Activated CD4-positive, alpha-beta memory T cell treated with anti-CD3 and anti-CD28 coated beads, Interleukin-2, amount 10 ng/mL, durations not matched to agents 7 days and 5 days (primary cell): ENCODE measurements at regions not wholly inside any gene's neighbourhood (a gene's known extent, or its start where the extent isn't known, plus 50 kb on each side); places are given as distances from the start of the nearest gene placed in this dataset.
"Not testable (repeated sequence)": the region's sequence is repeated elsewhere in the genome, so short reads cannot be mapped to it uniquely, and the experiment has no call there.

Experiments used
- CTCF ChIA-PET: fragments of 350-600 bp; sonication (Branson Sonifier 250); formaldehyde crosslinking; loops from one replicate; lab custom pipeline; 2021; ENCODE audit warnings: antibody characterized with exemption, inconsistent platforms; lab: Charles Lee
- POLR2A ChIA-PET: fragments of 350-600 bp; sonication (Branson Sonifier 250); formaldehyde crosslinking; loops from one replicate; lab custom pipeline; 2021; ENCODE audit warnings: antibody characterized with exemption; lab: Charles Lee
- DNase-seq: peaks from one replicate; pipeline ENCODE4 v3.0.0-alpha.2; 2020
- H3K27ac Mint-ChIP-seq: one replicate; pipeline ENCODE4 v1.8.0; 2021; ENCODE audit warnings: mild to moderate bottlenecking, mixed read lengths
- H3K27me3 Mint-ChIP-seq: one replicate; pipeline ENCODE4 v1.8.0; 2021; ENCODE audit warnings: mixed read lengths
- H3K36me3 Mint-ChIP-seq: one replicate; pipeline ENCODE4 v1.8.0; 2021; ENCODE audit warnings: low read depth, mixed read lengths
- H3K4me1 Mint-ChIP-seq: one replicate; pipeline ENCODE4 v1.8.0; 2021; ENCODE audit warnings: mixed read lengths
- H3K4me3 Mint-ChIP-seq: one replicate; pipeline ENCODE4 v1.8.0; 2021; ENCODE audit warnings: mild to moderate bottlenecking, mixed read lengths
- H3K9me3 Mint-ChIP-seq: one replicate; pipeline ENCODE4 v1.8.0; 2021; ENCODE audit warnings: mixed read lengths

DNA sequence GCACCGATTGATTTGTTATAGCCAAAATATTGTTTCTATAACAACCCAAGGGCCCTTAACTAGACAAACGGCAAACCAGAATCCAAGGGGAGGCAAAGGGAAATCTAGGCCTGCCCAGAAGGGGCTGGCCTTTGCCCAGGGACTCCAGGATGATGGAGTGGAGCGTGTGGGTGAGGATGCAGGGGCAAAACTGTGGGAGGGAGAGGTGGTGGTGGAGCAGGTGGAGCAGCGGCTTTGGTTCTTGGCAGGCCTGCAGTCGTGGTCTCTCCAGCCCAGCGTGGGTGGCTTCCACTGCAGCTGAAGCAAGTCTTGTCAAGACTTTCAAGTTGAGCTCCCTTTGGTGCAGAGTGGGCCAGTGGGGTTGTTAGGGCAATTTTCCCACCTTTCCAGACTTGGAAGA is 98.6 kb upstream of the TBCA start:
- CTCF ChIA-PET: no interaction called here
- Mint-ChIP-seq H3K9me3 (no peaks in the 10 kb centered on the region), H3K4me1 (peaks cover 2% of the 10 kb centered on the region), H3K4me3 (no peak overlapping the region), H3K36me3 (no peaks in the 10 kb centered on the region), H3K27me3 (no peaks in the 10 kb centered on the region), H3K27ac (no peak overlapping the region)
- no peak for DNase-seq
- POLR2A ChIA-PET: no interaction called here

DNA sequence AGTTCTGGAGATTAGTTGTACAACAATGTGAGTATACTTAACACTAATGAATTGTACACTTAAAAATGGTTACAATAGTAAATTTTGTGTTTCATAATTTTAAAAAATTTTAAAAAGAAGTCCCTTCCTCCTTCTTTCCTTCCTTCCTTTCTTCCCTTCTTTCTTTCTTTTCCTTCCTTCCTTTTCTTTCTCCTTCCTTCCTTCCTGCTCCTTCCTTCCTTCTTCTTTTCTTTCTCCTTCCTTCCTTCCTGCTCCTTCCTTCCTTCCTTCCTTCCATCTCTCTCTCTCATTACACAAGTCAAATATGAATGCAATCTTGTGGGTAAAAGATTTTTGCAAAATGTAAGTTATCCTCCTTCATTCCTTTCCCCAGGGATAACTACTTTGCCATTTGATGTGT is 97.1 kb upstream of the TBCA start:
- CTCF ChIA-PET: no interaction called here
- POLR2A ChIA-PET: no interaction called here
- Mint-ChIP-seq H3K4me3 (no peak overlapping the region), H3K27me3 (no peaks in the 10 kb centered on the region), H3K27ac (no peak overlapping the region), H3K36me3 (no peaks in the 10 kb centered on the region), H3K9me3 (no peaks in the 10 kb centered on the region), H3K4me1 (peaks cover 2% of the 10 kb centered on the region)
- DNase-seq: no peak

DNA sequence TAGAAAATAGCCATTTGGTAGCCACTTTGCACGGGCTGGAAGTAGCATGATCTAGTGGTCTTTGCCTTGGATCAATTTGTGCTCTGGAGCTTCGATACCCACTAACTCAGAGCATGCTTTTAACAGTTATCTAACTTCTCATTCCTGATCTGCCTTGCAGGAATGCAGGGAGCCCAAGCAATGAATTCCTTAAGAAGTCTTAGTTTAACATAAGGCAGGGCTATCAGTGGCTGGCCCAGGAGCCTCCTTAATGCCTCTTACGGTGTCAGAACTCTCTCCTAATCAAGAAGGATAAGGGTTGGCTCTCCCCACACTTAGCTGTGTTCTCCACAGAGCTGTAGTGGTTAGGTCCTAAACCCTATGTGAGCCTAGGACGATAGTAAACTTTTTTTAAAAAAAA is 95.8 kb upstream of the TBCA start:
- POLR2A ChIA-PET: interaction anchor here (1.4 kb wide), 1 partner anchor 11 kb away, joined by 3 read pairs; no protein-coding TSS in a partner anchor
- DNase-seq: no peak
- Mint-ChIP-seq H3K4me1 (no peaks in the 10 kb centered on the region), H3K9me3 (no peaks in the 10 kb centered on the region), H3K36me3 (no peaks in the 10 kb centered on the region), H3K27me3 (no peaks in the 10 kb centered on the region), H3K4me3 (no peak overlapping the region), H3K27ac (no peak overlapping the region)
- CTCF ChIA-PET: no interaction called here

DNA sequence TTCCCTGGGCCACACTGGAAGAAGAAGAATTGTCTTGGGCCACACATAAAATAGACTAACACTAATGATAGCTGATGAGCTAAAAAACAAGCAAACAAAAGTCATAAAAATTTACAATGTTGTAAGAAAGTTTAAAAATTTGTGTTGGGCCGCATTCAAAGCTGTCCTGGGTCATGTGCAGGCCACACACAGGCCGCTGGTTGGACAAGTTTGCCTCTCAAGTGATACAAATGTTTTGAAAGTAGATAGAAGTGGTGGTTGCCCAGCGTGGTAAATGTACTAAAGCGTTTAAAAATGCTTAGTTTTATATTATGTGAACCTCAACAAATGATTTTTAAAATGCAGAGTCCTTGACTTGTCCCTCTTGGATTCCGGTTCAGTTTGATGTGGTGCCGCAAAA is 94.9 kb upstream of the TBCA start:
- H3K27me3 Mint-ChIP-seq: peaks cover 2% of the 10 kb centered on the region
- no peaks in the 10 kb centered on the region for H3K4me1 Mint-ChIP-seq
- ChIA-PET CTCF (interaction anchor here (0.5 kb wide), 1 partner anchor 9 kb away, joined by 3 read pairs; no protein-coding TSS in a partner anchor), POLR2A (interaction anchor here (1.4 kb wide), 1 partner anchor 10 kb away, joined by 3 read pairs; no protein-coding TSS in a partner anchor)
- no peaks in the 10 kb centered on the region for H3K36me3 Mint-ChIP-seq
- H3K27ac Mint-ChIP-seq: no peak overlapping the region
- DNase-seq: no peak
- no peaks in the 10 kb centered on the region for H3K9me3 Mint-ChIP-seq
- no peak overlapping the region for H3K4me3 Mint-ChIP-seq

DNA sequence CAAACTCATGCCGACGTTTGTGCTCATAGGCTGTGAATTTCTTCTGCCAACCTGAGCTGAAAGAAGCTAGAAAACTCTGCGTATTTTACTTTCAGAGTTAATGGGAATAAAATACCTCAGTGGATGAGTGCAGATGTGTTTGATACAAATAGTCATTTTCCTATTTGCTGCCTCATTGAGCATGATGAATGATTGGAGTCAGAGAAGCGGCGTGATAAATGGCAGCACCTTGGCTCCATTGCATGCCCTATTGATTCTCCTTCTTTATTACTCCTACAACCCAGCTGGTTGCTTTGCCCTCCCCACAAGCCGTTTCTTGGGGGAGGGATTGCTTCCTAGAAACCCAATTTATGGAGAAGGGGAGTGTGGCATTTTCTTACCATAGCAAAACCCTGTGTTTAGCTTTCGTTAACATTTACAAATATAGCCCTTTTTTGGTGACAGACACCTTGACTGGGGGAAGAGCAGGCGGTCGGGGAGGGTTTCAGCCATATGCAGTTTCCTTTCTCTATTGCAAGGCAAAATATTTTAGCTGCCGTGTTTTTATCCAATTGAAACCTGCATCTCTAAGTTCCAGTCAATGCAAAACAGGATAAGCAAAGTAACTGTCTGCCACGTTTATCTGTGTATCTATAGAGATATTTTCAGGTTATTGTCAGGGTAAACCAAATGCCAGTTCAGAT is 93.1 kb upstream of the TBCA start:
- H3K27me3 Mint-ChIP-seq: peaks cover 2% of the 10 kb centered on the region
- H3K27ac Mint-ChIP-seq: no peak overlapping the region
- no peaks in the 10 kb centered on the region for H3K9me3 Mint-ChIP-seq
- CTCF ChIA-PET: interaction anchor here (0.9 to 1.2 kb wide), 2 partner anchors 13 to 17 kb away, joined by 3 read pairs; no protein-coding TSS in a partner anchor
- POLR2A ChIA-PET: interaction anchor here (0.6 kb wide), 1 partner anchor 197 kb away, joined by 3 read pairs; no protein-coding TSS in a partner anchor
- DNase-seq: no peak
- no peak overlapping the region for H3K4me3 Mint-ChIP-seq
- no peaks in the 10 kb centered on the region for H3K4me1 Mint-ChIP-seq
- no peaks in the 10 kb centered on the region for H3K36me3 Mint-ChIP-seq

DNA sequence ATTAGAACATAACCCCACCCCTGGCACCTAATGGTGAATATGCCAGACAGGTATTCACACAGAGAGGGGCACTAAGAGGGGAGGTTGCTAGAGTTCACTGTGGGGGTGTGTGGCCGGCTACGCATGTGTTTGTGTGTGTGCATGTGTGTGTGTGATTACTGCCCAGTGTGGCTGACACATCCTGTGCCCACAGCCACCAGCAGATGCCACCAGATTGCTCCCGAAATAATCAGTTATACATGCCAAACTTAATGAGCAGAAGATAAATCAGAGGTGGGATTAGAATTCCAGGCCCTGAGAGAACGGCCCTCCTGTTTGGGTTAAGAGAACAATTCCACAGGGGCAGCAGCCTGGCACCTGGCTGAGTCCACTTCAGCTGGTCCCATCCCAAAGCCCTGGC is 91.8 kb upstream of the TBCA start:
- H3K4me1 Mint-ChIP-seq: no peaks in the 10 kb centered on the region
- peaks cover 2% of the 10 kb centered on the region for H3K27me3 Mint-ChIP-seq
- H3K9me3 Mint-ChIP-seq: no peaks in the 10 kb centered on the region
- no peaks in the 10 kb centered on the region for H3K36me3 Mint-ChIP-seq
- no peak overlapping the region for H3K4me3 Mint-ChIP-seq
- ChIA-PET POLR2A (no interaction called here), CTCF (no interaction called here)
- H3K27ac Mint-ChIP-seq: no peak overlapping the region
- DNase-seq: no peak

DNA sequence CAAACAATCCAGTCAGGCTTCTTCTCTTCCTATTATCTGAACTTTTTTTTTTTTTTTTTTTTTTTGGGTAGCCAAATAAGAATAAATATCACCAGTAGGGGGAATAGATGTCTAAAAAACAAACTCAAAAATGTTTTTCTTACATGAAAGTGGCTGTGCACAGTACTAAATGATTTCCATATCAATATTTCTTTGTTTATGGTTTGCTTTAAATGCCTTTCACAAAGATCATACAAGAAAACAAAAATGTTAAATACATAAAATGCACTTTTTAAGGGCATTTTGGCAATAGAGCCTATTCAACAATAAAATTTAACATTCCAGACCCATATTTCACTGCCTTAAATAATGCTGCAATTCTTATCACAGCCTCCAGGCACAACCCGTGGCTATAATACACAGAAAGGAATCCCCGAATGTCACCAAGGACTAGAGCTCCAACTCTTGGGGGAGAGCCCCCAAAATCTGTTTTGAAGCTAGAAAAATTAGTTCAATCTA is 91.1 kb upstream of the TBCA start:
- Mint-ChIP-seq H3K4me3 (no peak overlapping the region), H3K9me3 (no peaks in the 10 kb centered on the region), H3K27ac (no peak overlapping the region), H3K4me1 (no peaks in the 10 kb centered on the region), H3K36me3 (no peaks in the 10 kb centered on the region), H3K27me3 (peaks cover 4% of the 10 kb centered on the region)
- ChIA-PET POLR2A (no interaction called here), CTCF (no interaction called here)
- no peak for DNase-seq

DNA sequence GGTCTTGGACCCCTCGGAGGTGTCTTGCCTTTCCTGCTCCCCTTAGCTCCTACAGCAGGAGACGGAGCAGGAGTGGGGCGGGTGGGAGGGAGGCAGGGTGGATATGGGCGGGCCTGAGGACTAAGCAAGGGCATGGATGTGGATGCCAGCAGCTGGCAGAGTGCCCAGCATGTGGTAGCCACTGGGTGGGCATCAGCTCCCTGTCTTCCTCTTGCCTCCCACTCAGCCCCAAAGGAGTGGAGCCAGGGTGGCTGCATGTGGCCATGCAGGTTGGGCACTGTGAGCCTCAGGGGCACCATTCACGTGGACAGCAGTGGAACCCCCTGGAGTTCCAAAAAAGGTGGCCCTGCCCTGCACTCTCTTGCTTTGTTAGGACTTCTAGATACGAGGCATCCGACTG is 90.1 kb upstream of the TBCA start:
- Mint-ChIP-seq H3K36me3 (no peaks in the 10 kb centered on the region), H3K27ac (no peak overlapping the region), H3K4me1 (peaks cover 4% of the 10 kb centered on the region), H3K27me3 (peaks cover 8% of the 10 kb centered on the region), H3K9me3 (no peaks in the 10 kb centered on the region), H3K4me3 (no peak overlapping the region)
- POLR2A ChIA-PET: no interaction called here
- DNase-seq: no peak
- CTCF ChIA-PET: no interaction called here

DNA sequence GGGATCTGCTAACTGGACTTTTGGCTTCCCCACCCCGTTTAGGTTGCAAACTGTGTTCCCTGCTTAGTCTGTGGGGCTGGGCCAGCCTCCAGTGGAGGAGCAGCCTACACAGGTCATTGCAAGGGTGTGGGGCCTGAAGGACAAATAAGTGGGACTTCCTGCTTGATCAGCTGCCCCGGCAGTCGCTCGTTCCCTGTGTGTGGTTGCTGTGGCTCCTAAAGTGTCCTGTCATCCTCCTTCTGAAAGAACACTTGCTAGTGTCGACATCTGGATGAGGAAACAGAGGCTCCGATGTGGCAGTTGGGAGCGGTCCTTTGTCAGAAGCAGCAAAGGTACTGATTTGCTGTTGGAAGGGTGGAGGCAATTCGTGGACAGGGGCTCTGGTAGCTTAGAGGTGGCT is 88.9 kb upstream of the TBCA start:
- no peak overlapping the region for H3K4me3 Mint-ChIP-seq
- no peak overlapping the region for H3K27ac Mint-ChIP-seq
- ChIA-PET POLR2A (no interaction called here), CTCF (no interaction called here)
- H3K4me1 Mint-ChIP-seq: peaks cover 4% of the 10 kb centered on the region
- no peak for DNase-seq
- H3K36me3 Mint-ChIP-seq: no peaks in the 10 kb centered on the region
- peaks cover 8% of the 10 kb centered on the region for H3K27me3 Mint-ChIP-seq
- no peaks in the 10 kb centered on the region for H3K9me3 Mint-ChIP-seq

DNA sequence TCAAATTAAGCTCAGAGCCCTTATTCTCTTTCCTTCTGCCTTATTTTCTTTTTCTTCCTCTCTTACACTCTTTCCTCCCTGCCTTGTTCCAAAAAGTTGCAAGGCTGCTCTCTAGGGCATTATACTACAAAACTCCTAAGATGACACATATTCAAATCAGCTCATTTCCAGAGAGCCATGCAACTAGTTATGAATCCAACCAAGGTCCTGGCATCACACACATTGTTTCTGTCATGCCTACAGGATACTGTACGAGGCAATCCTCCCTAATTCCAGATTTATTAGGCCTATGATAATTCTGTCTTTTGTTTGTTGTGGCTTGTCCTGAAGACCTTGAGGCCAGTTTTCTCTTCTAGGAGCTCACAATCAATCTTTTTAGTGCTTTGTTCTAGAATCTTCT is 87.0 kb upstream of the TBCA start:
- no peak overlapping the region for H3K27ac Mint-ChIP-seq
- DNase-seq: no peak

DNA sequence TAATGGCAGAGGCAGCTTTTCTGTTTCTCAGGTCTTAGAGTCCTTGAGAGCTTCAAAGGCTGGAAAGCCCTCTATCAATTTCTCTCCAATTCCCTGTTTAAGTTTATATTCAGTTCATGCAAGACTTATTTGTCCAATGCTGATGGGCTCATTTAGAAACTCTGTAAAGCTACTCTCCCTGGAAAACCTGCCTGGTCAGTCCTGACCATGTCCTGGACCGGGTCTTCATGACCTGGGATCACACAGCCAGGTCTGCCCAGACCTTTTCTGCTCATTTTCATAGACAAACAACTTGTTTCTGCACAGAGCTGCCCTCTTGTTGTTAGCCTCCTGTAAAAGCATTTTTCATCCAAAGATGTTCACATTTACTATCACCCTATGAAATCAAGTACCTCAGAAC is 85.4 kb upstream of the TBCA start:
- Mint-ChIP-seq H3K27ac (no peak overlapping the region), H3K27me3 (peaks cover 12% of the 10 kb centered on the region), H3K4me3 (no peak overlapping the region), H3K4me1 (peaks cover 4% of the 10 kb centered on the region), H3K36me3 (no peaks in the 10 kb centered on the region), H3K9me3 (no peaks in the 10 kb centered on the region)
- POLR2A ChIA-PET: no interaction called here
- no peak for DNase-seq
- CTCF ChIA-PET: no interaction called here

More for the DNA sequence above, 87.0 kb upstream of the TBCA start:
- CTCF ChIA-PET: interaction anchor here (0.6 to 1.0 kb wide), 3 partner anchors 17 to 214 kb away, joined by 3 to 4 read pairs (median 3); no protein-coding TSS in a partner anchor
- no peak overlapping the region for H3K4me3 Mint-ChIP-seq
- H3K4me1 Mint-ChIP-seq: peaks cover 4% of the 10 kb centered on the region
- H3K36me3 Mint-ChIP-seq: no peaks in the 10 kb centered on the region
- peaks cover 8% of the 10 kb centered on the region for H3K27me3 Mint-ChIP-seq
- POLR2A ChIA-PET: no interaction called here
- no peaks in the 10 kb centered on the region for H3K9me3 Mint-ChIP-seq

DNA sequence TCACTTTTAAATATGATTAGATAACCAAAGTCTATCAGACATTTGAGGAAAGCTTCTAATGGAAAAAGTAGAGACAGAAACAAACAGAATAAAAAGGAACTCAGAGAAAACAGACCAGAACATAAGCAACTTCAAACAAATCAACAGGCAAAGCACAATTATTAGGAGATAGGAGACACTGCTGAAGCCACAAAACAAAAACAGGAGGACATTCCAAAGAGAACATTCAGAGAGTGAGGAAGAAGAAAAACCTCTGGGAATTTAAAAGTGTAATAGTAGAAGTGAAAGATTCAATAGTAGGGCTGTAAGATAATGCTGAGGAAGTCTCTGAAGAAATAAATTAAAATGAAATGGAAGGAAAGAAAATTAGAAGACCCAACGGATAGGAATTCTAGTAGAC is 83.2 kb upstream of the TBCA start:
- H3K27ac Mint-ChIP-seq: no peak overlapping the region
- peaks cover 4% of the 10 kb centered on the region for H3K4me1 Mint-ChIP-seq
- H3K27me3 Mint-ChIP-seq: peaks cover 20% of the 10 kb centered on the region
- no peak for DNase-seq
- no peaks in the 10 kb centered on the region for H3K9me3 Mint-ChIP-seq
- H3K4me3 Mint-ChIP-seq: no peak overlapping the region
- H3K36me3 Mint-ChIP-seq: no peaks in the 10 kb centered on the region
- POLR2A ChIA-PET: no interaction called here
- CTCF ChIA-PET: no interaction called here

DNA sequence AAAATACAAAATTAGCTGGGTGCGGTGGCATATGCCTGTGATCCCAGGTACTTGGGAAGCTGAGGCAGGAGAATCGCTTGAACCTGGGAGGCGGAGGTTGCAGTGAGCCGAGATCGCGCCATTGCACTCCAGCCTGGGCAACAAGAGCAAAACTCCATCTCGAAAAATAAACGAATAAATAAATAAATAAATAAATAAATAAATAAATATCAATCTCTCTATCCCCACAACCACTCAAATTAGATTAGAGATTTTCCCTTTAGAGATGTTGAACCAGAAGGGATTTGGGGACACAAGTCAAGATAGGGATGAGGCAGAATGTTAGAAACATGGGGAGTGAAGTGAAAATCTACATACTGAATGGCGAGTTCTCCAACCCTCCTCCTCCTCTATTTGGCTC is 82.5 kb upstream of the TBCA start:
- H3K27me3 Mint-ChIP-seq: peaks cover 24% of the 10 kb centered on the region
- CTCF ChIA-PET, DNase-seq, POLR2A ChIA-PET, H3K4me1 Mint-ChIP-seq, H3K36me3 Mint-ChIP-seq, H3K9me3 Mint-ChIP-seq, H3K27ac Mint-ChIP-seq, H3K4me3 Mint-ChIP-seq: not testable (repeated sequence)

DNA sequence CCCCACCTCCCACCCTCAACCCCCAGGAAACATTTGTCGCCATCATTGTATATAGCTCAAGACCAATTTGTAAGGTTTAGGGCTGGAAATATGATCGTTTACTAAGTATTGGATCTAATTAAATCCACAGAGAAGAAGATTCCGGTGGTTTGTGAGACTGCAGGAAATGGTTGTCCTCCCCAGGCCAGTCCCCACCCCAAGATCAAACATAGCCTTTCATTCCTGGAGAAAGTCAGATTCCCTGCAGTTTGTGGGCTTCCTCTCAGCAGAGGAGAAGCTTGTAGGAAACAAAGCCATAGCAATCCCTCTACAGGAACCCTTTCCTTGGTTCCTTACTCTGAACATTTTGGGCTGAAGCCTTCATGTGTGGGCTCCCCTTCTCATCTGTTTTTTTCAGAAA is 79.2 kb upstream of the TBCA start:
- no peaks in the 10 kb centered on the region for H3K9me3 Mint-ChIP-seq
- peaks cover 19% of the 10 kb centered on the region for H3K4me1 Mint-ChIP-seq
- ChIA-PET POLR2A (no interaction called here), CTCF (no interaction called here)
- no peaks in the 10 kb centered on the region for H3K36me3 Mint-ChIP-seq
- H3K27ac Mint-ChIP-seq: no peak overlapping the region
- no peak for DNase-seq
- H3K4me3 Mint-ChIP-seq: no peak overlapping the region
- peaks cover 46% of the 10 kb centered on the region for H3K27me3 Mint-ChIP-seq
